ENCODE measurements at regions not wholly inside any gene's neighbourhood (a gene's known extent, or its start where the extent isn't known, plus 50 kb on each side); places are given as distances from the start of the nearest gene placed in this dataset.

DNA sequence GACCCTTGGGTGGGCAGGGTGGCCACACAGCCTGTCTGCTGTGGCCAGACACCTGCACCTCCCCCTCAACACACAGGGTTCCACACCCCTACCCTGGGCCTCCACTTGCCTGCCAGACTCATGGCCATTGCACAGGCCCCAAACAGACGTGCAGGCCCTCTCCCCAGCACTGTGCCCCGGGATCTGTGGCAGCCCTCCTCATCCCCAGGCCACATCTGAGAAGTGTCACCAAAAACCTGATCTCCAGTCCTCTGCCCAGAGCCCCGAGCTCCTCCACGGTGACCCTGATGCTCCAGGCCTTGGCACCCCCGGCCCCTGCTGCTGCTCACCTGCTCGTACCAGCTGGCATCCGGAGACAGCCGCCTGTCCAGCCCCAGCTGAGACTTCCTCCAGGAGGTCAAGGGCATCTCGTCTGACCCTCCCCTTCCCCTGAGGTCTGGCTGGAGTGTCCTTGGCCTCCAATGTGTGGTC, 160.1 kb downstream of the DLL1 start:
- no peak for ATAC-seq
- intact Hi-C loops (cut with DNase I, micrococcal nuclease), result no loop called here
- DNase-seq, result no peak

- intact Hi-C loops (cut with DNase I, micrococcal nuclease), result no loop called here
- ATAC-seq (no peak), DNase-seq (no peak)
Observed at GRCh38 chr6:170130201-170130621, 160.7 kb downstream of the DLL1 start.

DNA sequence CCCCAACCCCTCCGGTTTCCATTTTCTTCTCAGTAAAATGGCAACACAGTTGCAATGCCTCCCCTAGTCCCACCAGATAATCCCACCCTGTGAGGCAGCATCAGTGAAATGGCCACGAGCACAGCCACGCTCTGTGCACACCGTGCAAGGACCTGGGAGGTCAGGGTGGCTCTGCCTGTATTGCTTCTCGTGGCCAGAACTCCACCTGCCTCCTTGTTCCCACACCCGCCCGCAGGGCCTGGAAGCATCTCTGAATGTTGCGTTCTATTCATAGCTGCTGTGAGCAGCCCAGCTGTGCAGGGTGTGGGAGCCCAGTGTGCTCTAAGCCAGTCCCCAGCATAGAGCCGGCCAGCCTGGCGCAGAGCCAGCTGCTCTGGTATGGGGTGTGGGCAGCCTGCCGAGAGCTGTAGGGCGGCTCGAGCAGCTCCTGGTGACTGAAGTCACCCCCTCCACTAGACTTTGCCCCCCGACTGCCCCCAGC, 161.1 kb downstream of the DLL1 start:
- peak; percentile 59 for ATAC-seq
- intact Hi-C loops (cut with DNase I, micrococcal nuclease), result no loop called here
- DNase-seq, result peak in 1 of 2 donors; percentile 52

DNA sequence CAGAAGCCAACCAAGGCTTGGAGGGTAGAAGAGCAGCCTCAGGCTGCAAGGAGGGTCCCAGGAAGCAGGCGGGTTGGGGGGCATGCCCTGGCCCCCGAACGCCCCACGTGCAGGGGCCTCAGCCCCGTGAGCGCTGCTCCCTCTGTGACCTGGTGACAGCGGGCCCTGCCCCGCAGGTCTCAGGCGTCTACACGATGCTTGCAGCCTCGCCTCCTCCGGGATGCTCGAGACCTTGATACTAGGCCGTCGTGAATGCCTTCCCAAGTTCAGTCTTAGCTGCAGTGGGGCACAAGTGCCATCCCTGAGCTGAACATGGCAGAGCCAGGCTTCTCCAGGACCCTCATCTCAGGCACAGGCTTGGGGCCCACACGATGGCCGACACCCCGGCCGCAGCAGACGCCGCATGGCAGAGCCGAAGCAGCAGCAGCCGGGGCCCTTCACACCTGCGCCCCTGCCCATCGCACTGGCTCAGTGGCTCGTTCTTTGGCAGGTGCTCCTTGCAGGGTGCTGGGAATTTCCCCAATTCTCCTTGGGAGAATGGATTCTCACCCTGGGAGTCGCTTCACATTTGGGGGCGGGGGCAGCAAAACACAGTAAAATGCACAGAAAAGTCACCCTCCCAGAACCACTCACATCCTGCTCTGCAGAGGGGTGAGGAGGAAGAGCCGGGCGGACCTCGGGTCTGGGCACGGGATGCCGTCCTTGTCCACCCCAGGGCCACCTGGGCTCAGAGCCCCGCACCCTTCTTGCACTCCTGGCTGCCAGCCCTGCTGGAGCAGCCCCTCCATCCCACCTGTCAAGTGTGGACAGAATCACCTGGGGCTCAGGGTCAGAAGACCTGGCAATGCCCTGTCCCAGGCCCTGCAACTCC, 161.8 kb downstream of the DLL1 start:
- ATAC-seq (no peak), DNase-seq (peak in 1 of 2 donors; percentile 17)
- intact Hi-C loops (cut with DNase I, micrococcal nuclease), result no loop called here

DNA sequence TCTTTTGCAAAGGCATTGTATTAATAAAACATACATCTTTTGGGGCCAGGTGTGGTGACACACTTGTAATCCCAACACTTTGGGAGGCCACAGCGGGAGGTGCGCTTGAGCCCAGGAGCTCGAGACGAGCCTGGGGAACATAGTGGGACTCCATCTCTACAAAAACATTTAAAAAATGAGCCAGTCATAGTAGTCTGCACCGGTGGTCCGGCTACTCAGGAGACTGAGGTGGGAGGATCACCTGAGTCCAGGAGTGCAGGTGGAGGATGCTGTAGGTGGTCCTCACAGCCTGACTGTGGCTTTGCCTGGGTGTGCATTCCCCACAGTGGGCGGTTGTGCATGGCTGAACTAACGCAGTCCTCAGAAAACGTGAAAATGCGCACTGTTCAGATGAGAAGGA, 162.5 kb downstream of the DLL1 start:
- intact Hi-C loops (cut with DNase I, micrococcal nuclease), result no loop called here
- ATAC-seq (no peak), DNase-seq (peak in 1 of 2 donors; percentile 4)

GRCh38 chr6:170127151-170127550, 163.7 kb downstream of the DLL1 start:
- peak in 1 of 2 donors; percentile 12 for DNase-seq
- no peak for ATAC-seq
- intact Hi-C loops (cut with DNase I, micrococcal nuclease), result no loop called here

DNA sequence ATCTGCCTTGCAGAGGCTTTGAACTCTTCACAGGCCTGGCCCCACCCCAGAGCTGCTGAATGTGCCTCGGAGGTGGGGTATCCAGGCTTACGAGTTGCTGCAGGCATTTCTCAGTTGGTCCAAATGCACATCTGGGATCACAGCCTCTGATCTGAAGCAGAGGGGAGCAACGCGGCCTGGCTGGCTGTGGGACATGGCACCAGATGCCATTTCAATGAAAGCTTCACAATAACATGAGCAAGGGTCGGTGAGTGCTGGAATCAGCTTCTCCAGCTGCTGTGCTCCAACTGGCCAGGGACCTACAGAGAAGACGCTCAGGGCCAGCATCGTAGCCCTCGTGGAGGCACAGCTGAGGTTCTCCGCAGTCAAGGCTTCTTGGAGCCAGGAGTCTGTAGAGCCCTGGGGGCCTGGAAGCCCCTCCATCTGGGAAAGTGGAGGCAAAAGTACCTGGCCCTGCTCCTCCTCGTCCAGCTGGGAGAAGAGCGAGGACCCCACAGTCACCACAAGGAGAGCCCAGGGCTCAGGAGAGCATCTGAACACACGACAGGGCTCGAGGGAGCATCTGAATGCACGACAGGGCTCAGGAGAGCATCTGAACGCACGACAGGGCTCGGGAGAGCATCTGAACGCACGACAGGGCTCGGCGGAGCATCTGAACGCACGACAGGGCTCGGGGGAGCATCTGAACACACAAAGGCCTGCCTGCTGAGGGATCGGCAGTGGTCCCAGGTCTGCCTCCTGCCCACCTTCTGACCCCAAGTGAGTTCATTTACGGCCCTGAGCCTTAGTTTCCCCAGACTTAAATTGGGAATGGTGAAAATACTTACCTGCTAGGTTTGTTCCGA, 165.2 kb downstream of the DLL1 start:
- intact Hi-C loops (cut with DNase I, micrococcal nuclease), result no loop called here
- ATAC-seq (no peak), DNase-seq (peak in 1 of 2 donors; percentile 8)

GRCh38 chr6:170124836-170125235, 166.0 kb downstream of the DLL1 start:
- peak; percentile 61 for ATAC-seq
- no peak for DNase-seq
- intact Hi-C loops (cut with DNase I, micrococcal nuclease), result no loop called here

DNA sequence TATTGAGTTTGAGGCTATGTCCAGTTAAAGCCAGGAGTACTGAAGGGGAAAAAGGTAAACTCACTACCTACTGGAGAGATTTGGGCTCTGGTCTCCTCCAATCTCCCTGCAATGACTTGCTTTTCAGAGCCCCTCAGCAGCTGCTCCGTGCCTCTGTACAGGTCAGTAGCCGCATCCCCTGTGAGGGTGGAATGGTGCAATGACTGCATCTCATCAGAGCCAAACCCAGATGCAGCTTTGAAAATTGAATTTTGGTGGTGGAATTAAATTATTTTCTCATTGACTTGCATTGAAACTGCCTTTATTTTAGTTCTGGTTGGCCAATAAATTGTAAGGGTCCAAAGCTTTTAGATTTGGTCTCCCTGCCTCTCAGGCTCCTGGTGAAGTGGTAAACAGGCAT, 166.7 kb downstream of the DLL1 start:
- DNase-seq (no peak), ATAC-seq (no peak)
- intact Hi-C loops (cut with DNase I, micrococcal nuclease), result no loop called here

DNA sequence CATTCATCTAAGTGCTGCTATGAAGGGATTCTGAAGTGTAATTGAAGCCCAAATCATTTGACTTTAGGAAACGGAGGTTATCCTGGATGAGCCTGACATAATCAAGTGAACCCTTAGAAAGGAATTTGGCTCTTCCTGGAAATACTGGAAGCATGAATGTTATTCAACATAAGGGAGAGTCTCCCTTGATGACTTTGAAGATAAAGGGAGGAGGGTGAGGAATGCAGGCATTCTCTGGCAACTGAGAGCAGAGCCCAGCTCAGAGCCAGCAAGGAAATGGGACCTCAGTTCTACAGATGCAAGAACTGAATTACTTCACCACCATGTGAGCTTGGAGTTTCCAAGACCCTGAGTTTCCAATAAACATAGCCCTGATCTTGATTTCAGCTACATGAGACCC, 168.2 kb downstream of the DLL1 start:
- no peak for DNase-seq
- intact Hi-C loops (cut with DNase I, micrococcal nuclease), result no loop called here
- no peak for ATAC-seq

DNA sequence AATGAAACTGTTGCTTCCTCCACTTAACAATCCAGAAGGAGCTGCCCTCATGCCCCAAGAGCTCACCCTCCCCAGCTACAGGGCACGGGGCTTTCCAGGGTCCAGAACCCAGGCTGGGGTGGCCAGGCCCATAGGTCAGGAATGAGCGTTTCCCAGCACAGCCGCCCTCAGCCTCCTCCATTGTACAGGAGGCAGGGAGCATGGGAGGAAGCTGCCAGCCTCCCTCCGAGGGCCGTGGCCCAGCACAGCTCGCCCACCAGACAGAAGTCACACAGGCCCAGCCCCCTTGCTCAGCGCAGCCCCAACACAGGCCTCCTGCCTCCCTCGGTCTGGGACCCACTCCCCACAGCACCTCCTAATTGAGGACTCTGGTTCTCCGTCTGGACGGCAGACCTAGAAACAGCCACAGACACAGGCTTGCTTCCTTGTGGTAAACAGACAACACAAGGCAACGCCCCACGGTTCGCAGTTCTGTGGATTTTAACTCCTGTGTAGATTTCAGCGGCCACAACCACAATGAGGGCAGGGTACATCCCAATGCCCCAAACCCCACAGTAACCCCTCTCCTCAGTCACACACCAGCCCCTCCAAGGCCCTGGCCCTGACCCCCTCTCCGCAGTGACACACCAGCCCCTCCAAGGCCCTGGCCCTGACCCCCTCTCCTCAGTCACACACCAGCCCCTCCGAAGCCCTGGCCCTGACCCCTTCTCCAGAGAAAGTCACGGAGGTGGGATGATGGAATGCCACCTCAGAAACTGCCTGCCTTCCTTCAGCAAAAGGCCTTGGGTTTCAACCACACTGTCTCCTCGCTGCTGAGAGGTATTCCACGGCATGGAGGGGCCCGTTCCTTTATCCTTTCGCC, 173.5 kb downstream of the DLL1 start:
- no peak for ATAC-seq
- DNase-seq, result peak in 1 of 2 donors; percentile 12
- intact Hi-C loops (cut with DNase I, micrococcal nuclease), result no loop called here

DNA sequence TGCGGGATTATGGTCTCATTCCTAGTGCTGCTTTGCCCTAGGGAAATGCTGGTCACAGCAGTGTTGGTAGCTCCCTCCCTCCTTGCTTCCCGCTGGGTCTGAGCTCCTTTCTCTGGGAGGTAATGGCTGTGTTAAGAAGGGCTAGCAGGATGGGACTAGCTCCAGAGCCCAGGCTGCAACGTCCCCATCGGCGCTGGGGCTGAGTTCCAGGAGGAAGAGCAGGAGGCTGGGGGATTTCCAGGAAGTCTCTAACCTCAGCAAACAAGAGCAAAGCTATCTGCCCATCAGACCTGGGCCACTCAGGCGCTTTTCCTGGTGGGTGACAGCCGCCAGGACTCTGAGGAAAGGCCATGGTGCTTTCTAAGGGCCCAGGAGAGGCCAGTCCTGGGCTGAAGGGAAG, 174.2 kb downstream of the DLL1 start:
- intact Hi-C loops (cut with DNase I, micrococcal nuclease), result no loop called here
- ATAC-seq (no peak), DNase-seq (peak in 1 of 2 donors; percentile 11)

GRCh38 chr6:170114956-170115855, 175.7 kb downstream of the DLL1 start:
- ATAC-seq (no peak), DNase-seq (peak in 1 of 2 donors; percentile 15)
- intact Hi-C loops (cut with DNase I, micrococcal nuclease), result no loop called here

DNA sequence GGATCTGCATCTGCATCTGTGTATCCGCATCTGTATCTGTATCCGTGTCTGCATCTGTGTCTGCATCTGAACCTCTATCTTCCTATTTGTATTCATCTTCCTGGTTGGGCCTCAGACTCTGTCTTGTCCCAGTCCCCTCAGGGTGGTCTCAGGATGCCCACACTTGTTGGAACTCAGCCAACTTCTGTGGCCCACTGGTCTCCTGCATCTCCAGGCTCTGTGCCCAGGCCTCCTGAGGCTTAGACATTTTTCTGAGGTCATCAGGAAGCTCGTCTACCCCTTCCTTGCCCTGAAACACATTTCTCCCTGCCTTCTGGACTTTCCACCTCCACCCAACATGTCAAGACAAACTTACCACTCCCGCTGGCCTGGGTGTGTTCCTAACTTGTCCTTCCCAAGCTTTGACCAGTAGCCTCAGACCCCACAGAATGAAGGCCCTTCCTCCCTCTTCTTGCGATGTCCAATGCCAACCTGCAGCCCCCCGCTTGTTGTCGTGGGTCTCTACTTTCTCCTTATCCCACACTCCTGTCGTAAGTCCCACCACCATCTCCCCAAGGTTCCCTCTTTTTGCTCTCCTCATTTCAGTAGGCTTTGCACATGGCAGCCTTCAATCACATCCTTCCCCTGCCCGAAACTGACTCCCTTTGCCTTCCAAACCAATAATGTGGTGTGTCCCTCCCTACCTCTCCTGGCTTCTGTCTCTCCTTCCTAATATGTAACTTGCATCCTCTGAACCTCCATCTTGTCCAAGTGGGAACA, 176.5 kb downstream of the DLL1 start:
- ATAC-seq, result no peak
- intact Hi-C loops (cut with DNase I, micrococcal nuclease), result no loop called here
- DNase-seq, result peak in 1 of 2 donors; percentile 9

- ATAC-seq (no peak), DNase-seq (no peak)
Observed at GRCh38 chr6:170113141-170113540, 177.7 kb downstream of the DLL1 start.

GRCh38 chr6:170112583-170112860, 178.4 kb downstream of the DLL1 start:
- no peak for DNase-seq

More at GRCh38 chr6:170113141-170113540, 177.7 kb downstream of the DLL1 start:
- intact Hi-C loops (cut with DNase I, micrococcal nuclease), result no loop called here

GRCh38 chr6:170111816-170112582, 178.9 kb downstream of the DLL1 start:
- no peak for DNase-seq
- ATAC-seq, result no peak
- intact Hi-C loops (cut with DNase I, micrococcal nuclease), result no loop called here

More at GRCh38 chr6:170112583-170112860, 178.4 kb downstream of the DLL1 start:
- intact Hi-C loops (cut with DNase I, micrococcal nuclease), result no loop called here
- ATAC-seq, result no peak
